ENCODE measurements at regions not wholly inside any gene's neighbourhood (a gene's known extent, or its start where the extent isn't known, plus 50 kb on each side); places are given as distances from the start of the nearest gene placed in this dataset.

DNA sequence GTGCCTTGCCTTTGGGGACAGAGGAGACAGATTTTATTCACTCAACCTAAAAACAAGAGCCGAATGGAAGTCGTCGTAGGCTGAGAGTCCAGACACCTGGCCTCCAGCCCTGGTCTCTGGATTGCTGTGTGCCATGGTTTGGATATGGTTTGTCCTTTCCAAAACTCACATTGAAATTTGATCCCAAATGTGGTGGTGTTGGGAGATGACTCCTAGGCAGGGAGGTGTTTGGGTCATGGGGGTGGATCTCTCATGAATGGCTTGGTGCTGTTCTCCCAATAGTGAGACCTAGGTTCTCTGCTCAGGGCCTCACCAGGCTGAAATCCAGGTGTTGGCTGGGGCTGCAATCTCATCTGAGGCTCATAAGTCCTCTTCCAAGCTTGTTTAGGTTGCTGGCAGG is 75.5 kb downstream of the FOXD2 start:
- TF ChIP-seq, protein P1, sequence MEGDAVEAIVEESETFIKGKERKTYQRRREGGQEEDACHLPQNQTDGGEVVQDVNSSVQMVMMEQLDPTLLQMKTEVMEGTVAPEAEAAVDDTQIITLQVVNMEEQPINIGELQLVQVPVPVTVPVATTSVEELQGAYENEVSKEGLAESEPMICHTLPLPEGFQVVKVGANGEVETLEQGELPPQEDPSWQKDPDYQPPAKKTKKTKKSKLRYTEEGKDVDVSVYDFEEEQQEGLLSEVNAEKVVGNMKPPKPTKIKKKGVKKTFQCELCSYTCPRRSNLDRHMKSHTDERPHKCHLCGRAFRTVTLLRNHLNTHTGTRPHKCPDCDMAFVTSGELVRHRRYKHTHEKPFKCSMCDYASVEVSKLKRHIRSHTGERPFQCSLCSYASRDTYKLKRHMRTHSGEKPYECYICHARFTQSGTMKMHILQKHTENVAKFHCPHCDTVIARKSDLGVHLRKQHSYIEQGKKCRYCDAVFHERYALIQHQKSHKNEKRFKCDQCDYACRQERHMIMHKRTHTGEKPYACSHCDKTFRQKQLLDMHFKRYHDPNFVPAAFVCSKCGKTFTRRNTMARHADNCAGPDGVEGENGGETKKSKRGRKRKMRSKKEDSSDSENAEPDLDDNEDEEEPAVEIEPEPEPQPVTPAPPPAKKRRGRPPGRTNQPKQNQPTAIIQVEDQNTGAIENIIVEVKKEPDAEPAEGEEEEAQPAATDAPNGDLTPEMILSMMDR (IDR thresholded peaks at IDR 0.05; ENCODE audit: low read length, missing control alignments): no peak
- H3K4me3 ChIP-seq (replicated peaks; ENCODE audit: low read depth, low read length): no peak overlapping the region
- no peak for DNase-seq (ENCODE audit: low read depth)

DNA sequence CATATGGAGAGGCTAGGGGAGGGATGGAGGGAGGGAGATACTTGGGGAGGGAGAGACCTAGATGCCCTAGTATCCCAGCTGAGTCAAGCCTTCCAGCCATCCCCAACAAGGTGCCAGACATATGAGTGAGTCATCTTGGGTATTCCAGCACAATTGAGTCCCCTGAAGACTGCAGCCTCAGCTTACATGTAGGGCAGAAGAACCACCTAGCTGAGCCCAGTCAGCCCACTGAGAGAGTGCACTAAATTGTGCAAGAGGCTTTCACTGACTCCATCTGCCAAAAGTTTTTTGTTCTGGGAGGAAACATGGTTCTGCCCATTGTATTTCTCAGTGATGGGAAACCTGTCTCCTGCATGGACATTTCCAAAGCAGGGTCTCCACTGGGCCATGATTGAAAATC is 76.4 kb downstream of the FOXD2 start:
- no peak overlapping the region for H3K4me3 ChIP-seq (replicated peaks; ENCODE audit: low read depth, low read length)
- TF ChIP-seq, protein P1 (IDR thresholded peaks at IDR 0.05; ENCODE audit: low read length, missing control alignments): no peak
- no peak for DNase-seq (ENCODE audit: low read depth)

DNA sequence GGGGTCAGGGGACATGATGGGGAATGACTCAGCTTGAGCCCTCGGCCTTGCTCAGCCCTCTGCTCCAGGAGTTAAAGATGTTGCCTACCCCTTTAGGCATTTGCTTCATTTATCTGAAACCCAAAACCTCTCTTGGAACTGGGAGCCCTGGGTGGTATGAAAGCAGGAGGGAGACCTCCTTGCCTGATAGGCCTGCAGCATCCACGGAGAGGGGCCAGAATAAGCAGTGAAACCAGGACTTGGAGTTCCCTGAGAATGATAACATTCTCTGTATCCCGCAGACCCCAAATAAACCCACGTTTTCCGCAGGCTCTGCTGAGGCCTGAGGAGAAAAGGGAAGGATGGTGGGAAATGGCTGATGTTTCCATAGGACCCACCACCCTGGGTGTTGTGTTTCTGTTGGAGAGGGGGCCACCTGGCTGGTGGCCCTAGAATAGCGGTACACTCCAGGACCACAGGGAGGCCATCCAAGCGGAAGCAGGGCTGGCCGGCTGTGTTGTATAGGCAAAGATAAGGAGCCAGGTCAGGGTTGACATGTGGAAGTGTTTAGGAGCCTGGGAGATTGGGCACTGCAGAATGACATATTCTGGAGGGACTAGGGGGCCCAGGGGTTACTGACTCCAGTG is 77.4 kb downstream of the FOXD2 start:
- TF ChIP-seq, protein P1 (IDR thresholded peaks at IDR 0.05; ENCODE audit: low read length, missing control alignments): no peak
- DNase-seq (ENCODE audit: low read depth): no peak

DNA sequence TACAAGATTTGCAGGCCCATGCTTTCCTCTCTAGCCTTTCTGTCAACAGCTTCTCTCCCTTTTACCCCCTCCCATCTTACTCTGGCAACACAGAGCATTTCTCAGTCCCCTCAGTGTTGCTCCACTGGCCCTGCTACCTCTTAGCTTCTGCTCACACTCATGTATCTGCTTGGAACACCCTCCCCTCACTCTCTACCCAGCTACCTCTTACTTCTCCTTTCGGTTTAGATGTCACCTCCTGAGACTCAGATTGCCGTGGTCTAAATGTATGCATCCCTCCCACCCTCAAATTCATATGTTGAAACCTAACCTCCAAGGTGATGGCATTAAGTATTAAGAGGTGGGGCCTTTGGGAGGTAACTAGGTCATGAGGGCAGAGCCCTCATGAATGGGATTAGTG is 80.1 kb downstream of the FOXD2 start:
- TF ChIP-seq, protein P1 (IDR thresholded peaks at IDR 0.05; ENCODE audit: low read length, missing control alignments): no peak
- DNase-seq (ENCODE audit: low read depth): no peak
- no peak overlapping the region for H3K4me3 ChIP-seq (replicated peaks; ENCODE audit: low read depth, low read length)

More for the DNA sequence above, 77.4 kb downstream of the FOXD2 start:
- no peak overlapping the region for H3K4me3 ChIP-seq (replicated peaks; ENCODE audit: low read depth, low read length)

DNA sequence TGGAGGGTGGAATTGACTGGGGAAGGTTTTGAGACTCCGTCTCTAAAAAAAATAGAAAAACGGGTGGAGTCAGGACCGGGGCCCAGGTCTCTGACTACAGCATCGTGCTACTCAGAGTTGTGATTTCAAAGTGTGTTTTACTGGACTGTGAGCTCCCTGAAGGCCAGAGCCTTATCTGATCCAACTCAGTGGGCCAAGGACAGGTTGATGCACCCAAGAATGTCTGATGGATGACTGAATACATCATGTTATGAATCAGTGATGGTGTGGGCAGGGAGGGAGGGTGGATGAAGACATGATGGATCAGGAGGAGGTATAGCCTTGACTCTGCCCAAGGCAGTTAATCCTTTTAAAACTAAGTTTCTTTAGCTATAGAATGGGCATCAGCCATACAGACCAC is 81.6 kb downstream of the FOXD2 start:
- DNase-seq (ENCODE audit: low read depth): no peak
- no peak overlapping the region for H3K4me3 ChIP-seq (replicated peaks; ENCODE audit: low read depth, low read length)
- TF ChIP-seq, protein P1 (IDR thresholded peaks at IDR 0.05; ENCODE audit: low read length, missing control alignments): no peak

DNA sequence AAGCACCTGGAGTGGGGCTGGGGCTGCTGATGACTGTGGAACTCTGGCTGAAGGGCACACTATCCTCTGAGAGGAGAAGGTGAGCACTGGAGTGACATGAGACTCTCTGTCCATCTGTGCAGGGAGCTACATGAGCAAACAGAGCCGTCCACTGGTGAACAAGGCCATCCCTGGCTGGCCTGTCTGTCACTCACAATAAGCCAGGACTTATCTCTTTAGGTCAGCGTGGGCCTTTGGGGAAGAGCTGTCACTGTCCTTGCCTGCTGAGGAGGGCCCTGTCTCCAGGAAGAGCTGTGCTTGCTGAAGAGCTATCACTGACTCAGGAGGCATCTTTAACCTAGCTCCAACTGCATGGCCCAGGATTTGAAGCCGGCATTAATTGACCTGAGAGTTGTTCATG is 82.1 kb downstream of the FOXD2 start:
- no peak overlapping the region for H3K4me3 ChIP-seq (replicated peaks; ENCODE audit: low read depth, low read length)
- no peak for DNase-seq (ENCODE audit: low read depth)
- TF ChIP-seq, protein P1 (IDR thresholded peaks at IDR 0.05; ENCODE audit: low read length, missing control alignments): no peak

Data from fibroblast of pulmonary artery (primary cell).